ENCODE measurements at regions not wholly inside any gene's neighbourhood (a gene's known extent, or its start where the extent isn't known, plus 50 kb on each side); places are given as distances from the start of the nearest gene placed in this dataset.

GRCh38 chr7:115216652-115217051 is 294.8 kb downstream of the MDFIC start:
- TF ChIP-seq CTCF (IDR thresholded peaks at IDR 0.05) (no peak), POLR2A (IDR thresholded peaks at IDR 0.05) (no peak)

All from esophagus squamous epithelium (tissue), 4 donors.